CD1c-positive myeloid dendritic cell (primary cell): ENCODE measurements at regions not wholly inside any gene's neighbourhood (a gene's known extent, or its start where the extent isn't known, plus 50 kb on each side); places are given as distances from the start of the nearest gene placed in this dataset.

ENCODE experiments used
- DNase-seq: peaks from one replicate; pipeline ENCODE4 v3.0.0-alpha.2; 2016; ENCODE audit errors: extremely low spot score

DNA sequence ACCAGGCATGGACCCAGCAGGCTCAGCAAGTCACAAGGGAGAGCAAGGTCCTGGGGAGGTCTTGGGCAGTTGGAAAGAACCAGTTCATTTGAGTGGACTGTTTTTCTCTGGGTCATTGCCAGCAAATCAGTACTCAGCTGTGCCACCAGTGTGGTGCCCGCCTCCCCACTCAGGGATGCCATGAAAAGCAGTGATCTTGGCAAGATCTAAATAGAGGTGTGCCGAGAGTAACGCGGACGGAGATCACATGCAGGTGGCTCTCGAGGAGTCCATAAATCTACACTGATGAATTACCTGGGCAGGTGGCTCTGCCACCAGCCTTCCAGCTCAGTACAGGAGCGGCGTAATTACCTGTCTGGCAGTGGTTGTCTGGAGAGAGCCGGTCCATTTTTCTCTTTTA, 642.2 kb downstream of the PTPRU start:
- no peak for DNase-seq

DNA sequence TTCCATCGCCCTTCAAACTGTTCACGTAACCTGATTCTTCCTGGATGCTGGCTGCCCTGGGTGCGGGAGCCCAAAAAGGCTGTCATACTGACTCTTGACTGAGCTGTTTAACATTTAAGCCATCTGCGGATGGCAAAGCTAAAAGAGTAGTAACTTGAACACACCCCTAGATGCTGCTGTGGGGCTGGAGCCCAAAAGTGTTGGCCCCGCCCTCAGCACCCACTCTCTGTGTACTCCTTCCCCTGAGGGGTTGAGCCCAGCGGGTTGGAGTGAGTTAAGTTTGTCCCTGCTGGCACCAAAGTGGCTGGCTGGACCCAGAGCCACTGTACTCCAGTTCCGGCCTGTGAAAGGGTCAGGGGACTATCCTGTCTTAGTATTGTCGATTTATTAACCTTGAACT, 640.6 kb downstream of the PTPRU start:
- no peak for DNase-seq

DNA sequence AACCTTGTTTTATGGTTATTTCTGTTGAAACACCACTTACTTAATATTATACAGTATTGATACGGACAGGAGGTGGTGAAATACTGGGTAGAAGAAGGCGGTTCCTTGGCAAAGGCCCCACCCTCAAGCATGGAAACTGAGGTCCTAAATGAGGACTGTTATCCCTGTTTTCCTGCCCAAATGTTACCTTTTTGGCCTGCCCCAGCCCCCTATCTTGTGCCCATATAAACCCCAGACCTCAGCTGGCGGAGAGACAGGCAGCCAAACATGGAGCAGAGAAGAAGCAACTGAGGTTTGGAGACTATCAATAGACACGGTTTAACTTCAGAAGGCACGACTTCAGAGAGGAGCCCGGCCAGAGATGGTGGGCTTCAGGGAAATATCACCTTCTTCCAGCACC, 640.1 kb downstream of the PTPRU start:
- no peak for DNase-seq

DNA sequence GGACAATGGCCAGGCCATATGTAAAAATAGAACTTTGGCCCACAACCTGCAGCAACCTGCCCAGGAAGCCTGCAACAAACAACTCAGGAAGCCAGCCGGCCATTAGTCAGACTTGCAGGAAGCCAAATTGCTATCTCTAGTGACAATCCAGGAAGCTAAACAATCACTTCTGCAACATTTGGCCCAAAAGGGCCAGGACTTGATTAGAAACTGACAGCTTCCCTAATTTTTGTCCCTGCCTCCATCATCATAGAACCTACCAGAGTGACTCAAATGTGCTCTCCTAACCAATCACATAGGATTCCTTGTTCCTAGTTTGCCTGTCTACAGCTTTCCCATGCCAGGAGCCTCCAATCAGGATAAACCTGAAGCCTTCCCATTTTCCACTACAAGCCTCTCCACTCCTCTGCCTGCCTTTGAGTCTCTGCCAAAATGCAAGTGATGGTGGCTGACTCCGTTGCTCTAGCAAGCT, 639.3 kb downstream of the PTPRU start:
- no peak for DNase-seq

DNA sequence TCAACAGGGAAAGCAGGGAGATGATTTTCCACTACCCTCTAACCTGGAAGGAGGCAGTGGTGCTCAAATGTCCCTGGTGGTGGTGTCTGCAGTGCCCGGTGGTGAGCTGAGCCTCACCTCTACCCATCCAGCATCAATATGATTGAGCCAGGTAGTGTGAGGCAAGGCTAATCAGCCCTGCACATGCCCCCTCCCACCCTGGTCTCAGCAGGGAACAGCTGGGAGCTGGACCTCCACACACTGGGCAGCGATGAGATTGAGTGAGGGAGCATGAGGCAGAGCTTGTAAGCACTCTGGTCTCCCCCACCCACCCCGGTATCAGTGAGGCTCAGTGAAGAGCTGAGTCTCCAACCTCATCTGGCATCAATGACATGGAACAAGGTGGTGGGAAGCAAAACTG, 634.3 kb downstream of the PTPRU start:
- DNase-seq: no peak

DNA sequence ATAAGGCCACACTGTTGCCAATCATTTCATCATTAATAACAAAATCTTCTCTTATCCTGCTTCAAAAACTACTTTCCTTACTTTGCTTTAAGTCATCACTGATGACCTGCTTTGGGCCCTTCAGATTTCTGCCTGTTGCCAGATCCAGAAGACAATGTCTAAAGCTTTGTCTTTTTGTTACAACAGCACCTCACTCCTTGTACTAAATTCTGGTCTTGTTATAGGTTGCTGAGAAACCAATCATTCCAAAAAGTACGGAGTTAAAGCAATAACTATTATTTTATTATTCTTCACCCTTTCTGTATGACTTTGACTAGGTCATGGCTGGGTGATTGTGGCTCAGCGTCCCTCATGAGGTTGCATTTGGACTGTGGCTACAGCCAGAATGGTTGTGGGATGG, 633.5 kb downstream of the PTPRU start:
- DNase-seq: no peak

DNA sequence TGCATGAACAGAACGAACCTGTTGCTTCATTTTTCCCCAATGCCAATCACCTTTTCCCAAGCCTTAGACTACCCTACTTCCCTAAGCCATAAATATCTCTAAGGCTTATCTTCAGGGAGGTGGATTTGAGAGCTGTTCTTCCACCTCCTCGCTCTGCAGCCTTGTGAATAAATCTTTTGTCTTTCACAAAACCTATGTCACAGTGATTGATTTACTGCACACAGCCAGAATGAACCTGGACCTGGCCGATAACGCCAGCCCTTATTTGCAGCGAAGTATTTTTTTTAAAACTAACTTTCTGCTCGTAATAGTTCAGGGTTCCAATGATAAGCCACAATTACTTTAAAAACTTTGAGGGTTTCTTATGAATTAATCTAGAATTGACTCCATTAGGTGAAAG, 632.6 kb downstream of the PTPRU start:
- DNase-seq: no peak

DNA sequence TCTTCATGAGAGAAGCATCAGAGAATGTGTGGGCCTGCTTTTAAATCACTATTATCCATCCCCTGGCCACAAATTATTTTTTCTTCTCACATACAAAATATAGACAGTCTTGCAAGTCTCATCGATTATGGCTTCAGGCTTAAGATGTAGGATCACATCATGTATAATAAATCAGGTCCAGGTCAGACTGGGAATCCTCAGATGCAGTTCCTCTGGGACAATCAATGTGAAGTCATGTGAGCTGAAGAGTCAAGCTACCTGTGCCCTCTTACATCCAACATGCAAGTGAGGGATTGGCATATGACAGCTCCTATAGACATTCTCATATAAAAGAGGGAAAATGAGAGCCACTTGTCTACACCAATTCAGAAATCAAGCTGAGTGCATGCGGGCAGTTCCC, 631.8 kb downstream of the PTPRU start:
- no peak for DNase-seq

DNA sequence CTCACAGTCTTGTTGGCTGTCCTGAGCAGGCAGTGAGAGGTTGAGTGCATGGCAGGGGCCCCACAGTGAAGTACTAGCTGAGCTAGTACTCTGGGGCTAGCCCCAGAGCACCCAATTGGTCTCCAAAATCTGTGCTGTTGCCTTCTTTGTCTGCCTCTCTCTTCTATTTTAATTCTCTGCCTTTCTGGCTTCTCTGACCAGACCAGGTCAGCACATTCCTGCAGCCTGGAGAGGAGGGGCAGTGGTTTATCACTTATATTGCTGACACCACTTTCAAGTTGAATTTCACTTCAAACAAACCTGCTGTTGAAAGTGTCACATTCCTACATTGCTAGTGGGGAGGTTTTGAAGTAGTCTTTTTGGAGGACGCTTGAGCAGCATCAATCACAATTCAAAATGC, 628.7 kb downstream of the PTPRU start:
- DNase-seq: no peak

DNA sequence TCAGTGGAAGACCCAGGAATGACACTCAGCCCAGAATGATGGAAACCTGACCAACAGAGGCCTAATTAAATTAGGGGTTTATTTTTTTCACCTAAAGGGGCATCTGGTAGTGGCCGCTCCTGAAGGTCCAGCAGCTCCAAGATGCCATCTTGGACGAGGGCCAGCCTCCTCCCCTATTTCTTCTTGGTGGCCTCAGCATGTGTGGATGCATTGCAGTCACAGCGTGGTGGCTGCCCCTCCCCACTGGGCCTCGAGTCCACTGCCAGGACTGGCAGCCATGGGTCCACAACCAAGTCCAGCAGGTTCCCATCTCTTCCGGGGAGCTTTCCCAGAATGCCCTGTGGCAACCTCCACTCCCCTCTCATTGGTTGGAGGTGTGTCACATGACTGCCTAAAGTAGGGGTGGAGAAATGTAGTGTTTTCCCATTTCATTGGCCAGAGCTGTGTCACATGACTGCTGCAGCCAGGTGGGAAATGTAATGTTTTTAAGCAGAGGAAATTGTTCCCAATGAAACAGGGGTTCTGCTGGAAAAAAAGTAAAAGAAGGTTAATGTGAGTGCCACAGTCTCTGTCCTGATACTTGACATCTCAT, 628.2 kb downstream of the PTPRU start:
- no peak for DNase-seq

DNA sequence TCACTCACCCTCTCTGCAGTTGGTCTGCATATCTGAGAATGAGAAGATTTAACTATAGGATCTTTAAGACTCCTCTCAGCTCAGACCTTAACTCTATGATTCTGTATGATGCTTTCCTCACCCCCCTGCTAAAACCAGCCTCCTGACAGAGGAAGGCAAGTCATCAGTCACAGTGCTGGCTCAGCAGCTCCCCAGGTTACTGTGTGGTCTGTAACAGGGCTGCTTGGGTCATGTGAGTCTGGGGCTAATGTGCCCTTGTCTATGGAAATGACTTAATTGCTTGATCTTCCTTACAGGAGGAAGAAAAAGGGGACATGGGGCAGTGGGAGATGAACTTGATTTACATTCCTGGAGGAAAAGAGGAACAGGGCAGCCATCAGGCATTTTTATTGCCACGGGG, 625.6 kb downstream of the PTPRU start:
- DNase-seq: no peak

DNA sequence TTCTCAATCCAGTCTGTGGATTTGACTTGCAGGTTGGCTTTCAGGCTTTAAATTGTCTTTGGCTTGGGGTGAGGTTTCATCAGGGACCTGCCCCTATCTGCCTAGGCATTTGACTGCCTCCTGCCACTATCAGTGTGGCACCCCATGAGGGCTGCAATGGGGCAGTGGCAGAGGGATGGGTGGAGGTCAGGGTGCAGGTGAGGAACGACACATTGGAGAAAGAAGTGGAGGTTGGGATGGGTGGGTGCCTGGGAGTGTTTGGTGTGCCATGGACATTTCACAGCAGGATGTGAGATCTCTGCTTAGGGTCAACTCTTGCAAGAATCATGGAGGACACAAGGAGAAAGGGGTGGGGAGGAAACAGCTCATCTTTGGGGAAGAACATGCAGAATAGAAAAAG, 625.1 kb downstream of the PTPRU start:
- no peak for DNase-seq

DNA sequence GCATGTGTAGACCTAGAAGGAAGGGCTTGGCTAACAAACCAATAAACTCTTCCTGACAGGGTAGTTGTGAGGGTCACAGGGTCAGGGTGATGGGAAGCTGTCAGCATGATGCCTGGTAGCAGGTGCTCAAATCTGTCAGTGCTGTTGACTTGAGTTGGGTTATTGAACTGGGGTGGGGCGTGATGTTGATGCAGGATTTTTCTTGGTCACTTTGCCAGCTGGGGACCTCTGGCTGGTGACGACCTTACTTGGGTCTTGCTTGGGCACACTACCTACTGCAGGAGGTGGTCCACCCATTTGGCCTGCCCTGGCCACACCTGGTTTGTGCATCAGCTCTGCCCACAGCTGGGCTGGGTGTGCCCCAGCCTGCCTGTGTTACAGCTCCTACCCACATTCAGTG, 624.4 kb downstream of the PTPRU start:
- DNase-seq: no peak

DNA sequence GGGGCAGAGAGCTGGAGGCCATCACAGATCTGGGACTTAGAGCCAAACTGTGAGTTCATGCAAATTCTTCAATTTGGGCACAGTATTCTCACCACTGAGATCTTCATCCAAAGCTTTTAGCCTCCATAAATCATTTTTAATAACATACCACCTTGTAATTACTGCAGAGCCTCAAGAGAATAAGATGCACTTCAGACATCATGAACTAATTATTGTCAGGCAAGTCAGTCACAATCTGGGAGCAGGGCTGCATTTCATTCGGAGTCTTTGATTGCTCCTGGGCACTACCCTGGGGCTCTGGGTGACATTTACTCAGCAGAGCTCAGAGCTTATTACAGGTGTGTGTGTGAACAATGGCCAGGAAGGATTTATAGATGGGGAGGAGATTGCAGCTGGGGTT, 623.7 kb downstream of the PTPRU start:
- no peak for DNase-seq

DNA sequence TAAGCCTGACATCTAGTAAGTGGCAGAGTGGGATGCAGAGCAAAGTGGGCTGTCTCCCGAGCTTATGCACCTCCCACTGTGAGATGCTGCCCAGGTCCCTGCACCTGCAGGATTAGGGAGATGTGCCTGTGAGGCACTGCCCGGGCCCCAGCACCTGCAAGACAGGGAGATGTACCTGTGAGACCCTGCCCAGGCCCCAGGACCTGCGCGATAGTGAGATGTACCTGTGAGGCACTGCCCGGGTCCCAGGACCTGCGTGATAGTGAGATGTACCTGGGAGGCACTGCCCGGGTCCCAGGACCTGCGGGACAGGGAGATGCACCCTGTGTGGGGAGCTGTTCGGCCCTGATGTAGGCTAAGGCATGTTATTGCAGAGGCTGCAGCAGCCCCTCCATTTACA, 622.8 kb downstream of the PTPRU start:
- DNase-seq: no peak

DNA sequence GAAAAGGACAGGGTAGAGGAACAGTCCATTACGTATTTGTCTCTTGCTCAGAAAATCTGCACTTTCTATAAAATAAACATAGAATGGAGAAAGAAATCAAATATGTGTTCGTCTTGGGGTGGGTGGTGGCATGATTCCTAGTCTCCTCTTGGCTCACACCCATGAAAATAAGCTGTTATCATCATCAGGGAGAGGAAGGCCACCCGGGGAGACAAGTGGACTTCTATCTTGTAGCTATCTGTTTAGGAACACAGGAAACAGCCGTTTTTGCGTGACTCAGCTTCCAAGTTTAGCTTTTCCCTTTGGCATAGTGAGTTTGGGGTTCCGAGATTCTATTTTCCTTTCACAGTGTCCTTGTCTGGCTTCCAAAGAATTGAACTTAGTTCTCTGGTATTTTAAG, 622.3 kb downstream of the PTPRU start:
- DNase-seq: no peak

DNA sequence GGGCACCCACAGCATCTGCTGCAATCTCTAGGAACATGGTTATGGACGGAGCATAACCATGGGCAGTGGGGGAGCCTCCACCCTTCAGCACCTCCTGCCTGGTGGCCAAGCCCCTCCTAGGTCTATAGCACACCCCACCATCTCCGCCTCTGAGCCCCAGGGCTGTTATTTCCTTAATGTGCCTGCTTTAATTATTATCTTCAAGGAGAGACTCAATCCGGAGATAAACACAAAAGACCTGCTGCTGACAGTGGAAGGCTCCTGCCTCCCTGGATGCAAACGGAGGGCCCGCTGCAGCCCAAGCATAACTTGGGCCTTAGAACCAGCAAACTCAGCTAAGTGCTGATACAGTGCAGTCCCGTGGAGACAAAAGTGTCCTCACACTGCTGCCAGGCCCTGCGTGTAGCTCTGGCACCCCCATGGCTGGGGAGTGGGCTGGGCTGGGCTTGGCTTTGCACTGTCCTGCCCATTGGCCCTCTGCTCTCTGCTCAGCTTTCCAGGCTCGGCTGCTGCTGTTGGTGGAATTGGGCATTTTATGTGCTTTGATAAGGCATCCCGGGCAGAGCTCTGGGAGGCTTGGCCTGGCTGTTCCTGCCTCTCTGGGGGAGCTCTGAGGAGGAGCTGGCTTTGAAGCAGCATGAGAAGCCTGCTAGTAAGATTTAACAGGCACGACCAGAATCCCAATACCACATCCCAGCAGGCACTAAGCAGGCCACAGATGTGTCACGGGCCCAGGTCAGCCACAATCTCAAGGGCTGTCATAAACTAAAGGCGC, 620.2 kb downstream of the PTPRU start:
- DNase-seq: no peak

DNA sequence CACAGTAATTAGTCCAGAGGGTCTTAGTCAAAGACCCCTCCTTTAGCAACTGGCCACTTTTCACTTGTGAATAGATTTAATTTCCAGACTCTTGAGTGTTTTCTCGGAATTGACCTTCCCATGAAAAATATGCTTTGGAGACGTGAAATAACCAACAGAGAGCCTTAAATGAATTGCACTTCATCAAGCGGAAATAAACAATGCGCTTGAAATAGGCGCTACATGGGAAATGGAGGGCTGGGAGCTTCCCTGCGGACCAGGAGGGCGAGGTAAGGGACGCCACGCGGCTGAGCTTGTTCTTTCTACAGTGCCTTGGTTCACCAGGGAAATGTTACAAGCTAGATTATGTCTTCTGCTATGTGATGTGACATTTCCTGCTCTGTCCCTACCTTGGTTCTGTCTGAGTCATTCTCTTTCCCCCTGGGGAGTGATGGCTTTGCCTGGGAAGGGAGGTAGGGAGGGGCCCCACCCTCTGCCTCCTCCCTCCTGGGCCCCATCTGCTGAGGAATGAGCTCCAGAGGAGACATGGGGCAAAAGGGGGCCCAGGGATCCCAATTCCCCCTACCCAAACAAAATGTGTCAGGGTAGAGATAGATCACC, 619.3 kb downstream of the PTPRU start:
- DNase-seq: no peak

DNA sequence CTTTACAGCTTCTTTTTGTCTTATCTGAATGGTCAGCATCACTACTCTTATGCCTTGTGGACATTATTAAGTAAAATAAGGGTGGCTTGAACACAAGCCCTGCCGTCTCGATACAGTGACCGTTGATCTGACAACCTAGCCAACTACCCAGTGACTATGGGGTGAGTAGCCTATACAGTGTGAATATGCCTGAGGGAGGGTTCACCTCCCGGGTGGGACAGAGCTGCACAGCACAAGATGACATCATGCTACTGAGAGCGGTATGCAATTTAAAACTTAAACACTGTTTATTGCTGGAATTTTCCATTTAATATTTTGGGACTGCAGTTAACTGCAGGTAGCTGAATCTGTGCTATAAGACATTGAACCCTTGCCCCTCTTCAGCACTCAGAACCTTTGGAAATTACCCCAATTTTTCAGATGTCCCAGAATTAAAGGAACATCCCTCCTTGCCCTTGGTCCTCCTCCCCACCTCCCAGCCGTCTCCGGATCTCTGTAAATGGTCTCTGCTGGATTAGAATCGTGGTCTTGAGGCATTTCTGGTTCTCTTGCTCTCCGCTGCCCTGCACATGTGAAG, 618.5 kb downstream of the PTPRU start:
- no peak for DNase-seq

DNA sequence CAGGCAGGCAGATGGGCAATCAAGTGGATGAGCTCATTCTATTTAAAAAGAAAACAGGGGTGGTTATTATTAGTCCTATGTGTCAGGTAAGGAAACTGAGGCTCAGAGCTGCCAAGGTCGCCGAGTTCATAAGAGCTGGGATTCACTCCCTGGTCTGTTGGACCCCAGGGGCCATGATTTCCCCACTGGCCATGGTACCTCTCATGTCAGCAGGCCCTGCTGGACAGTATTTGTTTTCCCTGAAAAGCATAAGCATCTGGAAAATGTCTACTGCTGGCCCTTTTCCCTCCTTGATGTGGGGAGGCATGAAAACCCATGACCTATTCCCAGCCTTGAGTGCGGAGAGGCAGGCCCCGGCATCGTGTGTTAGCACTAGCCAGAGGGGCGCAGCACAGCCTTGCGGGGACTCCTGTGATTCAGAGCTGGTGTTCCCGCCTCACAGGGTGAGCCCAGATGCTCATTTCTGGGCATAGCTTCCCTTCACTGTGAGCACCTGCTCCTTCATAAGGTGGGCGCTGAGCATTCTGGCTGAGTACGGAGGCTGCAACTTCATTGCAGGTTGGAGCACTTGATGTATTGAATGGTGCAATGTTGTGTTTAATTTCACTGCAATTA, 617.5 kb downstream of the PTPRU start:
- DNase-seq: no peak

DNA sequence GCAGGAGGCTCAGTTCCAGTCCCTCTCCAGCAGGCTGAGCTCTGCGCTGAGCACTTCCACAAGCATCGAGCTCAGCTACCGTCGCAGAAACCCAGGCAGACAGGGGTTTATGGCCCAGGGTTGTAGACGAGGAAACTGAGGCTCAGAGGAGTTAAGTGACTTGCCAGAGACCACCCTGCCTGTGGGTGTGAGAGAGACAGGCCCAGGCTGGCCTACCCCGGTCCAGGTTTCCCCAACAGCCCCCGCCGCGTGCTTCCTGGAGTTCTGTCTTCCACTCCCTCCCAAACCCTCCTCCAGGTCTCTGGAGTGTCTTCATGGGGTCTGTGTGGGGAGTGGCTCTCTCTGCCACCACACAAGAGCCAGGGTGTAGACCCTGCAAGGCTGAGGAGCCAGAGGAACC, 615.9 kb downstream of the PTPRU start:
- no peak for DNase-seq

DNA sequence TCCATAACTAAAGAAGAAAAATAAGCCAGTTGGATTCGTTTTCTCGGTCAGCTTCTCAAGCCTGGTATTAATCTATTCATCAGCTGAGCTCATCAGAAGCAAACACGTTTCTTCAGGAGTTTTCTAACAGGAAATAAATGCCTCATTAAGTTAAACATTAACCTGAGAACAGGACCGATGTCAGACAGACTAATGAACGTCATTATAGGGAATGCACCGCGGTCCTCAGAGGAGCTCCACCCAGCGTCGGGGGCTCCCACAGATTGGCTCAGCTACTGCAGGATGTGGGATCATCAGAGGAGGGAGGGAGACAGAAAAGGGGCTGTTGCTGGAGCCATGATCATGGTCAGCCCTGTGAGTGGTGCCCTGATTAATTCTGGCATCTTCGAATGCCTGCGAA, 615.4 kb downstream of the PTPRU start:
- DNase-seq: no peak
